Transverse colon (tissue), 4 donors: ENCODE measurements at regions not wholly inside any gene's neighbourhood (a gene's known extent, or its start where the extent isn't known, plus 50 kb on each side); places are given as distances from the start of the nearest gene placed in this dataset.

ENCODE experiments used
- DNase-seq: peaks from one replicate; pipeline ENCODE4 v3.0.0-alpha.2; 2019
- H3K27ac ChIP-seq, 4 donors: fragments of 200-600 bp; sonication (generic); 2 replicates each; pipeline ENCODE4 v1.5.1; 2016 to 2018; ENCODE audit warnings: inconsistent platforms in 4 of 4
- H3K27me3 ChIP-seq: fragments of 200-600 bp; sonication (generic); 2 replicates; pipeline ENCODE4 v1.5.1; 2017; ENCODE audit warnings: inconsistent platforms
- H3K36me3 ChIP-seq, 4 donors: fragments of 200-600 bp; sonication (generic); 2 replicates each; pipeline ENCODE4 v1.5.1; 2017 to 2019; ENCODE audit warnings: inconsistent platforms in 4 of 4
- H3K4me1 ChIP-seq, 4 donors: fragments of 200-600 bp; sonication (generic); 2 replicates each; pipeline ENCODE4 v1.5.1; 2017 to 2020; ENCODE audit warnings: inconsistent platforms in 4 of 4
- H3K4me3 ChIP-seq, 4 donors: fragments of 200-600 bp; sonication (generic); 1 replicate in 1 of 4; 2 replicates in 3 of 4; pipeline versions ENCODE4 v1.5.1 to v1.6.1; 2017 to 2019; ENCODE audit warnings: inconsistent platforms in 4 of 4
- H3K9me3 ChIP-seq, 2 donors: fragments of 200-600 bp; sonication (generic); 2 replicates each; pipeline ENCODE4 v1.5.1; 2017 to 2019; ENCODE audit warnings: inconsistent platforms in 2 of 2
- CTCF ChIP-seq, 5 experiments: fragments of 200-600 bp in 3 of 5; fragments of 450-650 bp in 2 of 5; sonication (generic) in 3 of 5; IDR thresholded peaks; 1 replicate in 2 of 5; 2 replicates in 3 of 5; pipeline ENCODE4 v1.5.1; 2016 to 2017; ENCODE audit warnings: antibody characterized with exemption in 5 of 5, inconsistent platforms in 3 of 5, mild to moderate bottlenecking in 2 of 5, moderate library complexity in 1 of 5
- EP300 ChIP-seq: sonication (generic); formaldehyde crosslinking; IDR thresholded peaks from one replicate; pipeline ENCODE4 v1.6.1; 2017; ENCODE audit warnings: antibody characterized with exemption, low read depth
- POLR2A ChIP-seq: fragments of 450-650 bp; IDR thresholded peaks from one replicate; pipeline ENCODE4 v1.6.1; 2016; ENCODE audit warnings: antibody characterized with exemption, mild to moderate bottlenecking, moderate library complexity
- POLR2AphosphoS5 ChIP-seq, 3 donors: sonication (generic); formaldehyde crosslinking; IDR thresholded peaks; one replicate each; pipeline ENCODE4 v1.6.1; 2016; ENCODE audit warnings: antibody characterized with exemption in 3 of 3
- WGBS, 2 donors: methylation state at CpG; one replicate each; pipeline ENCODE4 v1.1.5; 2018; ENCODE audit warnings: low coverage in 1 of 2; 5-methylcytosine and 5-hydroxymethylcytosine counted together
- in situ Hi-C, 4 donors: fragments of 200-750 bp; cut with MboI; loops; one replicate each; pipeline versions ENCODE4 v1.15.0 to v1.15.1; 2017; ENCODE audit warnings: low sequenced_read_pairs in 3 of 4, low pct_ligation_motif_present in 1 of 4, low pct_unique_long_range_greater_than_20kb in 1 of 4
- intact Hi-C: fragments of 100-400 bp; cut with DNase I; formaldehyde crosslinking; loops from one replicate; pipeline ENCODE4 v1.15.1; 2023; ENCODE audit warnings: low total_unique reads

- no peaks in the 10 kb centered on the region for H3K36me3 ChIP-seq
- H3K4me1 ChIP-seq: no peaks in the 10 kb centered on the region
- no peaks in the 10 kb centered on the region for H3K9me3 ChIP-seq
- no peak overlapping the region for H3K4me3 ChIP-seq
- in situ Hi-C loops (no loop called here), intact Hi-C loops (no loop called here)
- no peak for DNase-seq
- no peak for TF ChIP-seq POLR2AphosphoS5 (IDR thresholded peaks at IDR 0.05)
- no peak for TF ChIP-seq EP300
- TF ChIP-seq POLR2A: no peak
- no peak for TF ChIP-seq CTCF (IDR thresholded peaks at IDR 0.05)
- no peaks in the 10 kb centered on the region for H3K27me3 ChIP-seq
- WGBS, 2 donors: 45 to 48% methylated on average over 4 of the region's 4 CpGs
- no peak overlapping the region for H3K27ac ChIP-seq
Observed at GRCh38 chr7:50923476-50923875, 140.8 kb upstream of the GRB10 start.

GRCh38 chr7:50921114-50921813 is 138.6 kb upstream of the GRB10 start:
- WGBS, 2 donors: 70 to 100% methylated on average over 1 to 4 of the region's 4 CpGs
- no peak overlapping the region for H3K4me3 ChIP-seq
- no peaks in the 10 kb centered on the region for H3K9me3 ChIP-seq
- H3K27ac ChIP-seq: no peak overlapping the region
- H3K36me3 ChIP-seq: no peaks in the 10 kb centered on the region
- TF ChIP-seq CTCF (IDR thresholded peaks at IDR 0.05) (no peak), POLR2A (no peak), EP300 (no peak), POLR2AphosphoS5 (IDR thresholded peaks at IDR 0.05) (no peak)
- no peak for DNase-seq
- intact Hi-C loops (no loop called here), in situ Hi-C loops (no loop called here)
- no peaks in the 10 kb centered on the region for H3K27me3 ChIP-seq
- no peaks in the 10 kb centered on the region for H3K4me1 ChIP-seq

GRCh38 chr7:50920031-50920635 is 137.4 kb upstream of the GRB10 start:
- Histone ChIP-seq H3K27ac (no peak overlapping the region), H3K4me3 (no peak overlapping the region), H3K9me3 (no peaks in the 10 kb centered on the region), H3K27me3 (no peaks in the 10 kb centered on the region), H3K4me1 (no peaks in the 10 kb centered on the region), H3K36me3 (no peaks in the 10 kb centered on the region)
- in situ Hi-C loops: no loop called here
- intact Hi-C loops: no loop called here
- 67 to 85% methylated on average over 5 to 7 of the region's 7 CpGs for WGBS, 2 donors
- TF ChIP-seq POLR2A: no peak
- no peak for TF ChIP-seq POLR2AphosphoS5 (IDR thresholded peaks at IDR 0.05)
- no peak for TF ChIP-seq EP300
- TF ChIP-seq CTCF (IDR thresholded peaks at IDR 0.05): no peak
- DNase-seq: no peak

GRCh38 chr7:50915621-50916020 is 132.9 kb upstream of the GRB10 start:
- 75% methylated on average over 5 of the region's 5 CpGs; no CpG with 5 or more reads in 1 of the 2 donors for WGBS, 2 donors
- TF ChIP-seq CTCF (IDR thresholded peaks at IDR 0.05): no peak
- TF ChIP-seq POLR2AphosphoS5 (IDR thresholded peaks at IDR 0.05): no peak
- no peak for TF ChIP-seq EP300
- TF ChIP-seq POLR2A: no peak
- no peaks in the 10 kb centered on the region for H3K27me3 ChIP-seq
- in situ Hi-C loops: no loop called here
- intact Hi-C loops: no loop called here
- H3K4me1 ChIP-seq: no peaks in the 10 kb centered on the region
- H3K9me3 ChIP-seq: no peaks in the 10 kb centered on the region
- no peaks in the 10 kb centered on the region for H3K36me3 ChIP-seq
- no peak overlapping the region for H3K4me3 ChIP-seq
- no peak for DNase-seq
- no peak overlapping the region for H3K27ac ChIP-seq
